ENCODE measurements at regions not wholly inside any gene's neighbourhood (a gene's known extent, or its start where the extent isn't known, plus 50 kb on each side); places are given as distances from the start of the nearest gene placed in this dataset.

- ATAC-seq (ENCODE audit: poor library complexity), result no peak
- H3K9me3 Mint-ChIP-seq, result no peaks in the 10 kb centered on the region
Measured at GRCh38 chr2:225794652-225795400, 395.3 kb downstream of the NYAP2 start.

DNA sequence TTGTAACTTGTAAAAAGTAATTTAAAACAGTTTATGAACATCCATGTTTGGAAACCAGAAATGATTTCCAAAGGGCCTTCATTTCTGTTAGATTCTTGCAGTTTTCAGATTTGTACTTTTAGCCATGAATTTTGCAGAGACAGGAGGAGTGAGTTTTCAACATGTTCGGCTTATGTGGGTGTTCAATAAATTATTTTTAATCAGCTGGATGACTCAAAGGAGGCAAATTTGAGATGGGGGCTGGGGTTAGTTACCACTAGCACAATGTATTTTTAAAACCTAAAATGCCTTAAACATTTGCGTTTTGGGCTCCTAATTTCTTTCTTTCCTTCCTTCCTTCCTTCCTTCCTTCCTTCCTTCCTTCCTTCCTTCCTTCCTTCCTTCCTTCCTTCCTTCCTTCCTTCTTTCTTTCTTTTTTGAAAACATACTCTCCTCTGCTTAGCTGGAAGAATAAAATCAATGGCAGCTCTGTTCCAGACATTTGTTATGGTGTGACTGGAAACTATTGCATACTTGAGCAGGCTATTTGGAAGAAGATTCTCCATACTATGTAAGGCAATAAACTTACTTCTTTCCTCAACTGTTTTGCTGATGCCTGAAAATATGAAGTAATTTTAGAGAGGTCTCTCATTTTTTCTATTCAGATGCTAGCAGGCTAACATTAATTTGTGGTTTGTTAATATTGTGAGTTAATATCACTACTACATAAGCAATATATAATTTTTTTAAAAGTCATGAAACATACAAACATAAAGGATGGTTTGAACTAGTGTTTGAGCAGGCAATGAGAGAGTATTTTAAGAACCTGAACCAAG is 394.4 kb downstream of the NYAP2 start:
- Histone ChIP-seq H3K9me3 (ENCODE audit: control insufficient read depth in 1 of 2, insufficient read depth in 1 of 2, low read length in 2 of 2) (no peaks in the 10 kb centered on the region), H3K27me3 (ENCODE audit: control insufficient read depth in 1 of 2, insufficient read depth in 2 of 2, low read length in 2 of 2) (peaks cover 0 to 3% of the 10 kb centered on the region in 2 experiments), H3K4me3 (ENCODE audit: low read length) (no peak overlapping the region), H3K27ac (ENCODE audit: low read depth in 1 of 2, low read length in 2 of 2) (no peak overlapping the region), H3K36me3 (ENCODE audit: insufficient read depth, low read length) (no peaks in the 10 kb centered on the region), H3K4me1 (ENCODE audit: insufficient read depth, low read length) (no peaks in the 10 kb centered on the region)
- H3K4me3 Mint-ChIP-seq, result no peak overlapping the region
- ATAC-seq (ENCODE audit: poor library complexity) (no peak), DNase-seq (no peak)
- CTCF ChIA-PET, result no interaction called here
- intact Hi-C loops (cut with DNase I, micrococcal nuclease), result no loop called here
- H3K27me3 Mint-ChIP-seq, result peaks cover 9% of the 10 kb centered on the region
- no peak overlapping the region for H3K27ac Mint-ChIP-seq
- POLR2A ChIA-PET, result no interaction called here
- H3K36me3 Mint-ChIP-seq (ENCODE audit: low read depth), result no peaks in the 10 kb centered on the region
- no peaks in the 10 kb centered on the region for H3K9me3 Mint-ChIP-seq
- no peaks in the 10 kb centered on the region for H3K4me1 Mint-ChIP-seq (ENCODE audit: low read depth)
- TF ChIP-seq, protein P1, sequence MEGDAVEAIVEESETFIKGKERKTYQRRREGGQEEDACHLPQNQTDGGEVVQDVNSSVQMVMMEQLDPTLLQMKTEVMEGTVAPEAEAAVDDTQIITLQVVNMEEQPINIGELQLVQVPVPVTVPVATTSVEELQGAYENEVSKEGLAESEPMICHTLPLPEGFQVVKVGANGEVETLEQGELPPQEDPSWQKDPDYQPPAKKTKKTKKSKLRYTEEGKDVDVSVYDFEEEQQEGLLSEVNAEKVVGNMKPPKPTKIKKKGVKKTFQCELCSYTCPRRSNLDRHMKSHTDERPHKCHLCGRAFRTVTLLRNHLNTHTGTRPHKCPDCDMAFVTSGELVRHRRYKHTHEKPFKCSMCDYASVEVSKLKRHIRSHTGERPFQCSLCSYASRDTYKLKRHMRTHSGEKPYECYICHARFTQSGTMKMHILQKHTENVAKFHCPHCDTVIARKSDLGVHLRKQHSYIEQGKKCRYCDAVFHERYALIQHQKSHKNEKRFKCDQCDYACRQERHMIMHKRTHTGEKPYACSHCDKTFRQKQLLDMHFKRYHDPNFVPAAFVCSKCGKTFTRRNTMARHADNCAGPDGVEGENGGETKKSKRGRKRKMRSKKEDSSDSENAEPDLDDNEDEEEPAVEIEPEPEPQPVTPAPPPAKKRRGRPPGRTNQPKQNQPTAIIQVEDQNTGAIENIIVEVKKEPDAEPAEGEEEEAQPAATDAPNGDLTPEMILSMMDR (IDR thresholded peaks at IDR 0.05), result no peak

More at GRCh38 chr2:225794652-225795400, 395.3 kb downstream of the NYAP2 start:
- Mint-ChIP-seq H3K4me1 (ENCODE audit: low read depth) (no peaks in the 10 kb centered on the region), H3K27ac (no peak overlapping the region), H3K4me3 (no peak overlapping the region), H3K27me3 (peaks cover 9% of the 10 kb centered on the region), H3K36me3 (ENCODE audit: low read depth) (no peaks in the 10 kb centered on the region)
- Histone ChIP-seq H3K4me3 (ENCODE audit: low read length) (no peak overlapping the region), H3K27me3 (ENCODE audit: control insufficient read depth in 1 of 2, insufficient read depth in 2 of 2, low read length in 2 of 2) (peaks cover 0 to 7% of the 10 kb centered on the region in 2 experiments), H3K9me3 (ENCODE audit: control insufficient read depth in 1 of 2, insufficient read depth in 1 of 2, low read length in 2 of 2) (no peaks in the 10 kb centered on the region), H3K4me1 (ENCODE audit: insufficient read depth, low read length) (no peaks in the 10 kb centered on the region), H3K36me3 (ENCODE audit: insufficient read depth, low read length) (no peaks in the 10 kb centered on the region), H3K27ac (ENCODE audit: low read depth in 1 of 2, low read length in 2 of 2) (no peak overlapping the region)
- no peak for DNase-seq
- POLR2A ChIA-PET, result no interaction called here
- intact Hi-C loops (cut with DNase I, micrococcal nuclease), result no loop called here
- TF ChIP-seq, protein P1 (IDR thresholded peaks at IDR 0.05), result no peak
- CTCF ChIA-PET, result no interaction called here

DNA sequence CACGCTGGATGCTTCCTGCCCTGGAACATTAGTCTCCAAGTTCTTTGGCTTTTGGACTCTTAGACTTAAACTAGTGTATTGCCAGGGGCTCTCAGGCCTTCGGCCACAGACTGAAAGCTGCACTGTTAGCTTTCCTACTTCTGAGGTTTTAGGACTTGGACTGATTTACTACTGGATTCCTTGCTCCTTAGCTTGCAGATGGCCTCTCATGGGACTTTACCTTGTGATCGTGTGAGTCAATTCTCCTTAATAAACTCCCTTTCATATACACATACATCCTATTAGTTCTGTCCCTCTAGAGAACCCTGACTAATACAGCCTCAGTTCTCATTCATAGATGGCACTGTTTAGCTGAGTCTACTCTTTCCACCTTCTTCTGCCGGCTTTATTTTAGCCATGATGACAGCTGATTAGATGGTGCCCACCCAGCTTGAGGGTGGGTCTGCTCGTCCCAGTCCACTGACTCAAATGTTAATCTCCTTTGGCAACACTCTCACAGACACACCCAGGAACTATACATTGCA is 389.1 kb downstream of the NYAP2 start:
- Mint-ChIP-seq H3K4me3 (no peak overlapping the region), H3K27ac (no peak overlapping the region), H3K36me3 (ENCODE audit: low read depth) (no peaks in the 10 kb centered on the region), H3K4me1 (ENCODE audit: low read depth) (no peaks in the 10 kb centered on the region), H3K27me3 (peaks cover 14% of the 10 kb centered on the region), H3K9me3 (no peaks in the 10 kb centered on the region)
- Histone ChIP-seq H3K27me3 (ENCODE audit: control insufficient read depth in 1 of 2, insufficient read depth in 2 of 2, low read length in 2 of 2) (peaks cover 0 to 4% of the 10 kb centered on the region in 2 experiments), H3K4me1 (ENCODE audit: insufficient read depth, low read length) (no peaks in the 10 kb centered on the region), H3K4me3 (ENCODE audit: low read length) (no peak overlapping the region), H3K36me3 (ENCODE audit: insufficient read depth, low read length) (no peaks in the 10 kb centered on the region), H3K27ac (ENCODE audit: low read depth in 1 of 2, low read length in 2 of 2) (no peak overlapping the region), H3K9me3 (ENCODE audit: control insufficient read depth in 1 of 2, insufficient read depth in 1 of 2, low read length in 2 of 2) (no peaks in the 10 kb centered on the region)
- DNase-seq (no peak), ATAC-seq (ENCODE audit: poor library complexity) (no peak)
- CTCF ChIA-PET, result no interaction called here
- intact Hi-C loops (cut with DNase I, micrococcal nuclease), result no loop called here
- POLR2A ChIA-PET, result no interaction called here
- TF ChIP-seq, protein P1 (IDR thresholded peaks at IDR 0.05), result no peak
